ENCODE measurements at regions not wholly inside any gene's neighbourhood (a gene's known extent, or its start where the extent isn't known, plus 50 kb on each side); places are given as distances from the start of the nearest gene placed in this dataset.
"Not testable (repeated sequence)": the region's sequence is repeated elsewhere in the genome, so short reads cannot be mapped to it uniquely, and the experiment has no call there.

GRCh38 chr5:174970502-174970901 lies 246.1 kb downstream of the MSX2 start:
- no peak for DNase-seq

DNA sequence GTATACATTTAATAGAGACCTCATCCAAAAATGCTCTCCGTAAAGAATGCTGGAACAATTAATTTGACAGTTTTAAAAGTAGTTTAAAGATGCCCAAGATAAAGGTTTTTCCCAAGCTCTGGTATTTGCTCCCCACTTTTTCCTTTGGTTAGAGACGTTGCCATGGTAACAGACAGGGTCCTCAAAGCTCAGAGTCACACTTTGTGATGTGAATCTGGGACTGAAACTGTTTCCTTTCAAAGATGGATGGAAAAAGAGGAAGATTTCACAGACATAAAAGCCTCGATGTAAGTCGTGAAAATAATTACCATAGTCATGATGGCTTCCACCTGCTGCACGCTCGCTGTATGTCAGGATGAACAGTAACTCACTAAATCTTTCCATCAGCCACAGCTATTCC lies 229.5 kb downstream of the MSX2 start:
- DNase-seq, result no peak

GRCh38 chr5:174951151-174951780 lies 226.9 kb downstream of the MSX2 start:
- peak; percentile 79 for DNase-seq

GRCh38 chr5:174947548-174947947 lies 223.2 kb downstream of the MSX2 start:
- no peak for DNase-seq

DNA sequence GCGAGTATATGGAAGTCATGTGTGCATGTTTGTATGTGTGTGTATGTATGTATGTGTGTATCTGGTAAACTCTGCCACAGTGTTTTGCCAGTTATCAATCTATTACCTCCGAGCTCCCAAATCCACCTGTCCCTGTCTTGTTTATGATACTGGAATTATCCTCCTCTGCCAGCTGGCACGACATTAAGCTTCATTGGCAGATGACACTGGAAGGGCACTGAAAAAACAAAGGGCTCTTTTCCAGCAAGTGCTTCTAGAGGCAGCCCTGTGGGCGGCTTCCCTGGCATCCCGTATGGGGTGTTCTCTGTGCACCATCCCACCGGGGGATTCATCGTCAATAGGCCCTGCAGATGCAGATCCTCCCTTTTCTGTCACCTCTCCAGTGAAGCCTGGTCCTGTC lies 221.5 kb downstream of the MSX2 start:
- no peak for DNase-seq

GRCh38 chr5:174943785-174944184 lies 219.4 kb downstream of the MSX2 start:
- no peak for DNase-seq

DNA sequence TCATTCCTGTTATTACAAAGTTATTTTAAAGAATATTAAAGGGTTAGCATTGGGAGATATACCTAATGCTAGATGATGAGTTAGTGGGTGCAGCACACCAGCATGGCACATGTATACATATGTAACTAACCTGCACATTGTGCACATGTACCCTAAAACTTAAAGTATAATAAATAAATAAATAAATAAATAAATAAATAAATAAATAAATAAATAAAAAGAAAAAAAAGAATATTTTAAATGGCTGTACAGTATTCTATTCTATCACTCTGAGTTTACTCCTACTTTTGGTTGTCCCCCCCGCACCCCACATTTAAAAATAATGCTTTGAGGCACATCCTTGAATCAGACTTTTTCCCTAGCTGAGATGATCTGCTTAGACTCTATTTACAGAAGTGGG lies 218.6 kb downstream of the MSX2 start:
- DNase-seq, result not testable (repeated sequence)

DNA sequence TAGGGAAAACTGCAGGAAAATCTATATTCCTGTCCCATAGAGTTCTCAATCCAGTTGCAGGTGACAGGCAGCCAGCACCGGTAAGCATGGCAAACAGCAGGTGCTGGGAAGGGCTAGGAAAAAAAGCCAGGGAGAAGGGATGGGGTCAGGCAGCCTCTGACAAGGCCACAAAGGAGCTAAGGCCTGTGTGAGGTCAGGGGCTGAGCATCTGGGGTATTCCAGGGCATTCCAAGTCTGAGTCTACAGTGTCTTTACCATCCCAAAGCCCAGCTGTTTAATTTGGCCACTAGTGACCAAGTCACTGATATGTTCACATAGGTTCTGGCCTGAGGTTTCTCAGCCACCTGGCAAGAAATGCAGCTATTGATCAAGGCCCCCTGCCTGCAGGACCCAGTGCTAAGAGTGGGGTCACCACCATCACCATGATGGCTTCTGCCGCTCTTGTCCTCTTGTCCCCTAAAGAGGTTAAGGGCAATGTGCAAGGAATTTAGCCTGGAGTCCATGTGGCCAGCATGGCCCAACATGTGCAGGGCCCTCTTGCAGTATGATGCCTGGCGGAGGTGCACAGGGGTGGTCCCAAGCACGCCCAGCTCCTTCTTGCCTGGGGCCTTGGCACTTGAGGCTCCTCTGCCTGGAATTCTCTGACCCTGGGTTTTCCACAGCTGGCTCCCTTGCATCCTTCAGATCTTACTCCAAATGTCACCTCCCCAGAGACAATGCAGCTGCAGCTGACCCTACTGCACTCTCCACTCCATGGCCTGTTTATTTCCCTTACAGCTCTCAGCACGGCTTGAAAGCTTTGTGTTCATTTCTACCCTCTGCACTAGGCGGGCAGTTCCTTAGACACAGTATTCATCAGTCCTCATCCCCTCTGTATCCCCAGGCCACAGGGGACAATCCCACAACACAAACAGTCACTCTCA lies 213.1 kb downstream of the MSX2 start:
- DNase-seq, result no peak

DNA sequence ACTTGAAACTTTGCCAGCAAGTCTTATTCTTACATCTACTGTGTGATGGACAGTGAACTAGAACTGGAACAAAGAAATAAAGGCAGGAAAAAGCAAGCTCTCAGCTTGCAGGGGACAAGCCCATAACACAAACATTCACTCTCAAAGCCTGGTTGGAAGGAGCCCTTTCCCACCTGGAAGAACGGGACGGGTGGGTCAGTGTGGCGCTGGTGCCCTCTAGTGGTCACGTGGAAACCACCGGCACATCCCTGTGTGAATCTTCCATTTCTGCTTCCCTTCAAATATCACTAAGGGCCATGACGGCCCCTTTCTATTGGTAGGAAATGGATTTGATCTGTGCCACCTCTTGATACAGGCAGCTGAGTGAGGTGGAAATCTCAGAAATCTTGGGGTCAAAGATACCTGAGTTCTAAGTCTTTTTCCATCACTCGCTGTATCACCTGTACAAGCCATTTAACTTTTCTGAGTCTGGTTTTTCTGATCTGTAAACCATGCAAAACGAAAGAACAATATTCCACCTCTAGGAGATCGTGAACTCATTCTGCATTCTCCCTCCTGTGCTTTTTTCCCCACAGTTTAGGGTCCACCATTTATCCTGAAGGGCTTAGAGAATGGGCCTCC lies 211.6 kb downstream of the MSX2 start:
- DNase-seq, result peak; percentile 66

GRCh38 chr5:174931033-174931432 lies 206.7 kb downstream of the MSX2 start:
- not testable (repeated sequence) for DNase-seq

- DNase-seq, result no peak
These were observed 201.2 kb downstream of the MSX2 start for GRCh38 chr5:174925586-174925985.

GRCh38 chr5:174922955-174923354 lies 198.6 kb downstream of the MSX2 start:
- no peak for DNase-seq

- DNase-seq, result peak; percentile 32
These were observed 196.6 kb downstream of the MSX2 start for GRCh38 chr5:174920906-174921550.

- DNase-seq, result no peak
These were observed 195.0 kb downstream of the MSX2 start for GRCh38 chr5:174919351-174919750.

GRCh38 chr5:174918655-174919054 lies 194.3 kb downstream of the MSX2 start:
- DNase-seq, result no peak

- no peak for DNase-seq
These were observed 193.7 kb downstream of the MSX2 start for GRCh38 chr5:174917976-174918554.

GRCh38 chr5:174917435-174917834 lies 193.1 kb downstream of the MSX2 start:
- not testable (repeated sequence) for DNase-seq

DNA sequence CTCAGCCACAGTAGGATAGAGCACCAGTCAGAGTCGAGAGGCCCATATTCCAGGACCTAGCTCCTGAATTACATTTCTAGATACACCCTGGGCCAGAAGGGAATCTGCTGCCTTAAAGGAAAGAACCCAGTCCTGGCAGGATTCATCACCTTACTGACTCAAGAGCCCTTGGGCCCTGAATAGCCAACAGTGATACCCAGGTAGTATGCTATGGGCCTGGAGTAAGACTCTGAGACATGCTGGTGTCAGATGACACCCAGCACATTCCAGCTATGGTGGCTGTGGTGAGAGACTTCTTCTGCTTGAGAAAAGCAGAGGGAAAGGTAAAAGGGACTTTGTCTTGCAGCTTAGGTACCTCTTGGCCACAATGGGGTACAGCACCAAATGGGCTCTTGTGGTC lies 192.5 kb downstream of the MSX2 start:
- DNase-seq, result not testable (repeated sequence)

DNA sequence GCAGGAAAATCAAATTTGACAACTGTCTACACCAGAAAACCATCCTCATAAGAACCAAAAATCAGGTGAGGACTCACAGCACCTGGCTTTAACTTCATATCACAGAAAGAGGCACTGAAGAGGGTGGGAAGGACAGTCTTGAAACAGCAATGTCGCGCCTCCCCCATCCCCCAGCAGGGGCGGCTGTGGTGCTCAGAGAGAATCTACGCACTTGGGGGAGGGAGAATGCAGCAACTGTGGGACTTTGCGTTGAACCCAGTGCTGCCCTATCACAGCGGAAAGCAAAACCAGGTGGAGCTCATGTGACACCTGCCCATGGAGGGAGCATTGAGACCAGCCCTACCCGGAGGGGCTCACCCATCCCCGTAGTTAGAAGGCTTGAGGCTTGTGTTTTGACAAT lies 191.8 kb downstream of the MSX2 start:
- DNase-seq, result no peak

DNA sequence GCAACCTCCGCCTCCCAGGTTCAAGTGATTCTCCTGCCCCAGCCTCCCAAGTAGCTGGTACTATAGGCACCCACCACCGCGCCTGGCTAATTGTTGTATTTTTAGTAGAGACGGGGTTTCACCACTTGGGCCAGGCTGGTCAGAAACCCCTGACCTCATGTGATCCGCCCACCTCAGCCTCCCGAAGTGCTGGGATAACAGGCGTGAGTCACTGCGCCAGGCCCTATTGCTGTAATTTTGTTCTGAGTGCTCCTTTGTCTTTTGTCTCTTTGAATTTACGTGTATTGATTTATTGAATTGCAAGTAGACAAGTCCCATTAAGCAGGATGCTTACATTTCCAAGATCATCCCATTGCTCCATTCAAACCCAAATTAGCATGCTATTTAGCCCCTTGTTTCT lies 186.7 kb downstream of the MSX2 start:
- no peak for DNase-seq

GRCh38 chr5:174910245-174910737 lies 185.9 kb downstream of the MSX2 start:
- DNase-seq, result peak; percentile 64

DNA sequence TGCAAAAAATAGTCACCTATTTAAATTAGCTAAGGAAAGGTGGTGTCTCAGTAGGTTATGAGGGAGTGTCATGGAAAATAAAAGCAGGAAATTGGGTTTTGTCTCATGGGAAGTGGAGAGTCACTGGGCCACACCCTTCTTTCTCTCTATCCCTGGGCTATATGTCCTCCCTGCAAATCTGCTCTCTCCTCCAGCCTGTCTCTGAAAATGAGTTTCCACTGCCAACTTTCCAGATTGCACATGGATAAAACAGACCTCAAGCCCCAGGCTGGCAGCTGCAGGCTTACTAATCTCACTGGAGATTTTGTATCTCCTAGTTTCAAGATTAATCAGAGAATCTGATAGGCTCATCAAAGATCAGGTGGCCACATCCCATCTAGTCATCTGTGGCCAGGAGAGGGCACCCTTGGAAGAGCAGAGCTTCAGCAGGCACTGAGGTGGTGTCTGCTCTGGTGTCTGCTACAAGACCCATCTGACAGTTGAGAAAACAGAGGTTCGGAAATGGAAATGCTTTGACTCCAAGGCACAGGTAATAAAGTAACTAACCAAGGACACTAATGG lies 178.9 kb downstream of the MSX2 start:
- no peak for DNase-seq
